ENCODE measurements at regions not wholly inside any gene's neighbourhood (a gene's known extent, or its start where the extent isn't known, plus 50 kb on each side); places are given as distances from the start of the nearest gene placed in this dataset.

DNA sequence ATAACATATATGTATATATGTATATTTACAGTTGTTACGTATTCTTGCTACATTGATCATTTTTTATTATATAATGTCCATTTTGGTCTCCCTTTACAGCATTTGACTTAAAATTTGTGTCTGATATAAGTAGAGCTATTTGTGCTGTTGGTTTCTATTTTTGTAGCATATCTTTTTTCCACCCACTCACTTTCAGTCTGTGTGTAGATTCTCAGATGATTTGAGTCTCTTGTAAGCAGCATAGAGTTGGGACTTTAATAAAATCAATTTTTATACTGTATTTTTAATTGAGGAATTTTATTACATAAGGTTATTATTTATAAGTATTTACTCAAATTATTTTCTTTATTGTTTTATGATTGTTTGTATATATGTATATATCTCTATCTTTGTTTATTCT, 1293.7 kb downstream of the TMEM121 start:
- intact Hi-C loops (cut with micrococcal nuclease), result no loop called here
- Mint-ChIP-seq H3K27me3 (peaks cover 8% of the 10 kb centered on the region), H3K4me3 (no peak overlapping the region), H3K4me1 (ENCODE audit: low read depth) (peaks cover 1% of the 10 kb centered on the region), H3K36me3 (ENCODE audit: low read depth) (no peaks in the 10 kb centered on the region), H3K9me3 (no peaks in the 10 kb centered on the region), H3K27ac (no peak overlapping the region)
- DNase-seq (no peak), ATAC-seq (no peak)
- ChIA-PET CTCF (interaction anchor here (1.0 to 4.3 kb wide), 4 partner anchors 9 to 158 kb away, joined by 3 to 83 read pairs (median 3); no protein-coding TSS in a partner anchor), POLR2A (no interaction called here)
- no peak for TF ChIP-seq CTCF (IDR thresholded peaks at IDR 0.05)

DNA sequence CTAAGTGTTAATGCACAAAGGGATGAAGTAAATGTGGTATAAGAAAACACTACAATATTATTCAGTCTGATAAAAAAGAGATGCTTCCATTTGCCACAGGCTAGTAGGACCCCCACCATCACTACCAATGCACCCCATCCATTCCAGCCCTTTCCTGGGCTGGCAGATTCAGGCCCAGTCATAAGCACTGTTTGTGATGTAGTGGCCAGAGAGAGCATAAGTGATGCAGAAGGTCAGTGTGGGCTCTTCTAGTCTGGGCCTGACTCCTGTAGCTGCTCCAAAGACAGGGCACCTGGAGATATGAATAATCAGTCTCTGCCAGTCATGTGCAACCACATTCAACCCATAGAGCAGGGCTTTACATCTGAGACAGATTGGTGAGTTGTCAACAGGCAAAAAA, 1294.7 kb downstream of the TMEM121 start:
- Mint-ChIP-seq H3K27me3 (peaks cover 8% of the 10 kb centered on the region), H3K9me3 (no peaks in the 10 kb centered on the region), H3K27ac (no peak overlapping the region), H3K36me3 (ENCODE audit: low read depth) (no peaks in the 10 kb centered on the region), H3K4me3 (no peak overlapping the region), H3K4me1 (ENCODE audit: low read depth) (peaks cover 1% of the 10 kb centered on the region)
- POLR2A ChIA-PET, result interaction anchor here (2.9 kb wide), 1 partner anchor 10 kb away, joined by 8 read pairs; no protein-coding TSS in a partner anchor
- no peak for ATAC-seq
- CTCF ChIA-PET, result interaction anchor here (1.0 to 4.3 kb wide), 9 partner anchors 11 to 159 kb away, joined by 3 to 83 read pairs (median 4); no protein-coding TSS in a partner anchor
- intact Hi-C loops (cut with micrococcal nuclease), result no loop called here
- TF ChIP-seq CTCF (IDR thresholded peaks at IDR 0.05), result no peak
- no peak for DNase-seq

- peaks cover 8% of the 10 kb centered on the region for H3K27me3 Mint-ChIP-seq
- no peak for DNase-seq
- CTCF ChIA-PET, result interaction anchor here (1.1 to 4.3 kb wide), 7 partner anchors 9 to 160 kb away, joined by 3 to 83 read pairs (median 8); no protein-coding TSS in a partner anchor
Observed at GRCh38 chr14:106822905-106823304, 1296.5 kb downstream of the TMEM121 start.

DNA sequence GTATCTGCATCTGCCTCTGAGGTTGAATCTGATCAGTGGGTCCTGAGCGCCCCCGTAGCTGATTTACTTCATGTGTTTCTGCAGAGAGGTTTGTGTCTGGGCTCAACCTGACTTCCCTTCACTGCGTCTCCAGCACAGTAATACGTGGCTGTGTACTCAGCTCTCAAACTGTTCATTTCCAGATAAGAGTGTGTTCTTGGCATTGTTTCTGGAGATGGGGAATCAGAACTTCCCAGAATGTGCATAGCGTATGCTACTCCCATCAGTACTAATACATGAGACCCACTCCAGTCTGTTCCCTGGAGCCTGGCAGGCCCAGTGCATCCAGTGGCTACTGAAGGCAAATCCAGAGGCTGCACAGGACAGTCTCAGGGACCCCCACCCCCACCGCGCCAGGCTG, 1297.2 kb downstream of the TMEM121 start:
- Mint-ChIP-seq H3K36me3 (ENCODE audit: low read depth) (no peaks in the 10 kb centered on the region), H3K9me3 (no peaks in the 10 kb centered on the region), H3K27ac (no peak overlapping the region), H3K4me3 (no peak overlapping the region), H3K27me3 (peaks cover 9% of the 10 kb centered on the region), H3K4me1 (ENCODE audit: low read depth) (peaks cover 1% of the 10 kb centered on the region)
- ChIA-PET POLR2A (interaction anchor here (2.9 kb wide), 1 partner anchor 8 kb away, joined by 8 read pairs; no protein-coding TSS in a partner anchor), CTCF (interaction anchor here (2.4 to 4.3 kb wide), 2 partner anchors 8 to 49 kb away, joined by 13 to 83 read pairs; no protein-coding TSS in a partner anchor)
- ATAC-seq (no peak), DNase-seq (no peak)
- TF ChIP-seq CTCF (IDR thresholded peaks at IDR 0.05), result no peak
- intact Hi-C loops (cut with micrococcal nuclease), result no loop called here

More at GRCh38 chr14:106822905-106823304, 1296.5 kb downstream of the TMEM121 start:
- ATAC-seq, result no peak
- no peaks in the 10 kb centered on the region for H3K9me3 Mint-ChIP-seq
- H3K4me3 Mint-ChIP-seq, result no peak overlapping the region
- TF ChIP-seq CTCF (IDR thresholded peaks at IDR 0.05), result no peak
- H3K27ac Mint-ChIP-seq, result no peak overlapping the region
- POLR2A ChIA-PET, result interaction anchor here (2.9 kb wide), 1 partner anchor 8 kb away, joined by 8 read pairs; no protein-coding TSS in a partner anchor
- no peaks in the 10 kb centered on the region for H3K36me3 Mint-ChIP-seq (ENCODE audit: low read depth)
- peaks cover 1% of the 10 kb centered on the region for H3K4me1 Mint-ChIP-seq (ENCODE audit: low read depth)
- intact Hi-C loops (cut with micrococcal nuclease), result no loop called here

DNA sequence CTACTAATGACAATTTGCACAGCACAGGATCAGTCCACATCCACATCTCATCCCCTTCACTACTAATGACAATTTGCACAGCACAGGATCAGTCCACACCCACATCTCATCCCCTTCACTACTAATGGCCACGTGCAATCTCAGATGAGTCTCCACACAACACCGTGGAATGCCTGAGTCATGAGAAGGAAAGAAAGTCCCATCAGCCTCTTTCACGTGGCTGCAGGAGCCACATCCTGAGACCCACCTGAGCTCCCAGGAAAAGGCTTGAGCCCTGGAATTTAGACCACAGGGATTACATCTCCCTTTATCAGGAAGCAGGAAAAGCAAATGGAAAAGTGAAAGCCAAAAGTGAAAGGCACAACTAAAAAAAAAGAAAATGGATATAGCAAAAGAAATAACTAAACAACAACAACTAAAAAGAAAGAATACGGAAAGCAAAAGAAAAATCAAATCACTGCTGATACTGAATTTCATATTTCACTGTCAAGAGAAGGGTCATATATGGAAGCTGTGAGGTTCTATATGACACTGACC, 1300.5 kb downstream of the TMEM121 start:
- intact Hi-C loops (cut with micrococcal nuclease), result no loop called here
- H3K9me3 Mint-ChIP-seq, result no peaks in the 10 kb centered on the region

More for the DNA sequence above, 1300.5 kb downstream of the TMEM121 start:
- Mint-ChIP-seq H3K4me1 (ENCODE audit: low read depth) (no peaks in the 10 kb centered on the region), H3K4me3 (no peak overlapping the region), H3K36me3 (ENCODE audit: low read depth) (no peaks in the 10 kb centered on the region), H3K27me3 (peaks cover 6% of the 10 kb centered on the region), H3K27ac (no peak overlapping the region)
- DNase-seq (no peak), ATAC-seq (no peak)
- TF ChIP-seq CTCF (IDR thresholded peaks at IDR 0.05), result no peak
- CTCF ChIA-PET, result interaction anchor here (1.5 to 5.4 kb wide), 3 partner anchors 13 to 89 kb away, joined by 4 to 67 read pairs (median 15); no protein-coding TSS in a partner anchor
- POLR2A ChIA-PET, result no interaction called here
